ENCODE measurements at regions not wholly inside any gene's neighbourhood (a gene's known extent, or its start where the extent isn't known, plus 50 kb on each side); places are given as distances from the start of the nearest gene placed in this dataset.
"Not testable (repeated sequence)": the region's sequence is repeated elsewhere in the genome, so short reads cannot be mapped to it uniquely, and the experiment has no call there.

DNA sequence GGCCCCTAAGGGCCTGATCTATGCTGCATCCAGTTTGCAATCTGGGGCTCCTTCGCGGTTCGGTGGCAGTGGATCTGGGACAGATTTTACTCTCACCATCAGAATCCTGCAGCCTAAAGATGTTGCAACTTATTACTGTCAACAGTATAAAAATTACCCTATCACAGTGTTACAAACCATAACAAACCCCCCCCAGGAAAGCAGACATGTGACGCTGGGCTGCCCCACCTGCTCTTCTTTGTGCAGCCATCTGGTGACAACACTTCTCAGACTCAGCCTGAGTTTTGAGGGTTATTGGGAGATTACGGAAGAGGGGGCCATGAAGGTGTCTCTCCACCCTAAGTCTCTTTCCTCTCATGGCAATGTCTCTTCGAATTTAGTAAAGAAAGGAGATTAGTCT, 1204.2 kb downstream of the RPIA start:
- H3K36me3 ChIP-seq (ENCODE audit: control insufficient read depth, insufficient read depth, low read length); H2AK5ac ChIP-seq (ENCODE audit: low read length); H3K18ac ChIP-seq (ENCODE audit: low read length); H3K4ac ChIP-seq (ENCODE audit: low read depth, low read length); H3K79me2 ChIP-seq (ENCODE audit: control insufficient read depth, insufficient read depth, low read length); H4K5ac ChIP-seq (ENCODE audit: low read length); H4K8ac ChIP-seq (ENCODE audit: low read depth, low read length); H3K27ac ChIP-seq (ENCODE audit: low read depth, low read length); H3K27me3 ChIP-seq (ENCODE audit: insufficient read depth, low read length, poor library complexity); H3K56ac ChIP-seq (ENCODE audit: low read length); DNase-seq; H3K4me2 ChIP-seq (ENCODE audit: low read length); H2BK5ac ChIP-seq (ENCODE audit: low read length); H3K23ac ChIP-seq (ENCODE audit: low read length); H2BK120ac ChIP-seq (ENCODE audit: low read depth, low read length); H3K79me1 ChIP-seq (ENCODE audit: low read length); H2BK15ac ChIP-seq (replicated peaks; ENCODE audit: low read depth); H3K9ac ChIP-seq (ENCODE audit: low read length); H3K4me1 ChIP-seq (ENCODE audit: control insufficient read depth, low read depth, low read length); H3K4me3 ChIP-seq (ENCODE audit: low read length): not testable (repeated sequence)
- WGBS (ENCODE audit: extremely low coverage, insufficient coverage, low lambda C conversion rate), result no CpG with 5 or more reads among the region's 6 CpGs

DNA sequence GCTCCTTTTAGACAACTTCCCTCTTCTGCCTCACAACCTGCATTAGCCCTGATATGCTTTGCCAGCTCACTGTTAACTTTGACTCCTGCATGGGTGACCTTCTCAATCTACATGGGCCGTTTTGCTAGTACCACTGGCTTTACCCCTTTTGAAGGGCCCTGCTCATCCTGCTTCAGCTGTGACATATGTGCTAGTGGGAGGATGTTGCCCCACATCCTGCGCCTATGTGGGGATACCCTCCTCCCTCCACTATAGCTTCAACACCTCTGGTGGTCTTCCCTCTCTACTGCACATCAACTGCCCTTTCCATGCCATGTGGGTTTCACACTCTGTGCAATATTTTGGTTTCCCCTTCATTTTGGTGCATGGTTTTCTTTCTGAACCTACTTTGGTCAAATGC, 1235.5 kb downstream of the RPIA start:
- H3K79me2 ChIP-seq (ENCODE audit: control insufficient read depth, insufficient read depth, low read length); H3K79me1 ChIP-seq (ENCODE audit: low read length); H2AK5ac ChIP-seq (ENCODE audit: low read length); H4K5ac ChIP-seq (ENCODE audit: low read length); H2BK120ac ChIP-seq (ENCODE audit: low read depth, low read length); H3K27me3 ChIP-seq (ENCODE audit: insufficient read depth, low read length, poor library complexity); H3K4me1 ChIP-seq (ENCODE audit: control insufficient read depth, low read depth, low read length); H3K23ac ChIP-seq (ENCODE audit: low read length); H2BK5ac ChIP-seq (ENCODE audit: low read length); H3K27ac ChIP-seq (ENCODE audit: low read depth, low read length); H4K8ac ChIP-seq (ENCODE audit: low read depth, low read length); H3K4me3 ChIP-seq (ENCODE audit: low read length); H3K18ac ChIP-seq (ENCODE audit: low read length); H3K36me3 ChIP-seq (ENCODE audit: control insufficient read depth, insufficient read depth, low read length); H3K4me2 ChIP-seq (ENCODE audit: low read length); H2BK15ac ChIP-seq (replicated peaks; ENCODE audit: low read depth); DNase-seq; H3K56ac ChIP-seq (ENCODE audit: low read length); H3K9ac ChIP-seq (ENCODE audit: low read length); H3K4ac ChIP-seq (ENCODE audit: low read depth, low read length): not testable (repeated sequence)
- WGBS (ENCODE audit: extremely low coverage, insufficient coverage, low lambda C conversion rate), result no CpG with 5 or more reads among the region's 2 CpGs

DNA sequence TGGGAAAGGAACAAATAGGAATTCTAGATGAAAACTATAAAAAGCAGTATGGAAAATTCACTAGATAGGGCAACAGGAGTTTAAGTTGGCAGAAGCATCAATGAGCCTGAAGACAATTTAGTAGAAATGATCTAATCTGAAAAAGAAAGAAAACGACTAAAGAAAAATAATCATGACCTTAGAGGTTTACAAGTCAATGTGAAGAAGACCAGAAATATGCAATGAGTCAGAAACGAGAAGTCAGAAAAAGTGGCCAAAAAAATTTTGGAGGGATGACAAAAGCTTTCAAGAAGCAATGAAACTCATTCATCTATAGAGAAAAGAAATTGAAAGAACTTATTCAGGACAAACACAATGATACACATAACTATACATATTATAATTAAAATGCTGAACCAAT, 1244.0 kb downstream of the RPIA start:
- WGBS (ENCODE audit: extremely low coverage, insufficient coverage, low lambda C conversion rate), result no CpG with 5 or more reads among the region's 2 CpGs
- H3K4me2 ChIP-seq (ENCODE audit: low read length); H3K79me2 ChIP-seq (ENCODE audit: control insufficient read depth, insufficient read depth, low read length); H2BK15ac ChIP-seq (replicated peaks; ENCODE audit: low read depth); H3K4me1 ChIP-seq (ENCODE audit: control insufficient read depth, low read depth, low read length); H3K4ac ChIP-seq (ENCODE audit: low read depth, low read length); H3K9ac ChIP-seq (ENCODE audit: low read length); H3K79me1 ChIP-seq (ENCODE audit: low read length); DNase-seq; H2BK120ac ChIP-seq (ENCODE audit: low read depth, low read length); H3K23ac ChIP-seq (ENCODE audit: low read length); H3K27ac ChIP-seq (ENCODE audit: low read depth, low read length); H2AK5ac ChIP-seq (ENCODE audit: low read length); H2BK5ac ChIP-seq (ENCODE audit: low read length); H3K27me3 ChIP-seq (ENCODE audit: insufficient read depth, low read length, poor library complexity); H3K18ac ChIP-seq (ENCODE audit: low read length); H4K8ac ChIP-seq (ENCODE audit: low read depth, low read length); H3K4me3 ChIP-seq (ENCODE audit: low read length); H3K36me3 ChIP-seq (ENCODE audit: control insufficient read depth, insufficient read depth, low read length); H3K56ac ChIP-seq (ENCODE audit: low read length); H4K5ac ChIP-seq (ENCODE audit: low read length): not testable (repeated sequence)

DNA sequence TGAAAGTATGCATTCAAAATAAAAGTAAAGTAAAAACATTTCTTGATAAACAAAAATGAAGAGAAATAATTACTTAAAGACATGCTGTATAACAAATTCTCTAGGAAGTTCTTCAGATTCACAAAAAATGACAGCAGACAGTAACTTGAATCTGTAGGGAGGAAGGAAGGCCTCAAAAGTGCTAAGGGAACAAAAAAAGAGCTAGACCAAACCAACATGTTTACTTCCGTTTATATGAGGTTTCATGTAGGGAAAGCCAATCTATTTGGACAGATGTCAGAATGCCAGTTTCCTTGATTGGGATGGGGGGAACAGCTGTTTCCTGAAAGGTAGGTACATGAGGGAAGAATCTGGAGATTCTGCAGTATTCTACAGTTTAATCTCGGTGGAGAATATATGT, 1244.5 kb downstream of the RPIA start:
- not testable (repeated sequence) for H3K56ac ChIP-seq (ENCODE audit: low read length); DNase-seq
- no CpG with 5 or more reads among the region's 2 CpGs for WGBS (ENCODE audit: extremely low coverage, insufficient coverage, low lambda C conversion rate)

DNA sequence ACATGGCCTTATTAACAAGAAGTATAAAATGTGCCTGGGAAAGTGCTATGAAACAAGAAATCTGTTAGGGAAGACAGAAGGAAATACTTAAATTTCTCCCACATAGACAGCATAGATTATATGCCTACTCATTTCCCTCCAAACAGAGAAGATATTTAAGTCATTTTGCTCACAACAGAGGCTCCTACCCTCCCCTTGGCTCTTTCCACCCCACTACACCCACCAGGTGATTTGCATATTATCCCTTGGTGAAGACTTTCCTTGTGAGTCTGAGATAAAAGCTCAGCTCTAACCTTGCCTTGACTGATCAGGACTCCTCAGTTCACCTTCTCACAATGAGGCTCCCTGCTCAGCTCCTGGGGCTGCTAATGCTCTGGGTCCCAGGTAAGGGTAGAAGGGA, 1245.1 kb downstream of the RPIA start:
- not testable (repeated sequence) for H2AK5ac ChIP-seq (ENCODE audit: low read length); H2BK120ac ChIP-seq (ENCODE audit: low read depth, low read length); DNase-seq; H3K27me3 ChIP-seq (ENCODE audit: insufficient read depth, low read length, poor library complexity); H3K4me1 ChIP-seq (ENCODE audit: control insufficient read depth, low read depth, low read length); H3K18ac ChIP-seq (ENCODE audit: low read length); H3K36me3 ChIP-seq (ENCODE audit: control insufficient read depth, insufficient read depth, low read length); H3K27ac ChIP-seq (ENCODE audit: low read depth, low read length); H4K8ac ChIP-seq (ENCODE audit: low read depth, low read length); H3K23ac ChIP-seq (ENCODE audit: low read length); H4K5ac ChIP-seq (ENCODE audit: low read length); H2BK5ac ChIP-seq (ENCODE audit: low read length); H3K4ac ChIP-seq (ENCODE audit: low read depth, low read length); H2BK15ac ChIP-seq (replicated peaks; ENCODE audit: low read depth); H3K56ac ChIP-seq (ENCODE audit: low read length); H3K79me2 ChIP-seq (ENCODE audit: control insufficient read depth, insufficient read depth, low read length); H3K9ac ChIP-seq (ENCODE audit: low read length); H3K4me2 ChIP-seq (ENCODE audit: low read length); H3K4me3 ChIP-seq (ENCODE audit: low read length); H3K79me1 ChIP-seq (ENCODE audit: low read length)

More for the DNA sequence above, 1244.5 kb downstream of the RPIA start:
- not testable (repeated sequence) for H3K36me3 ChIP-seq (ENCODE audit: control insufficient read depth, insufficient read depth, low read length); H3K4me2 ChIP-seq (ENCODE audit: low read length); H3K79me1 ChIP-seq (ENCODE audit: low read length); H4K8ac ChIP-seq (ENCODE audit: low read depth, low read length); H2AK5ac ChIP-seq (ENCODE audit: low read length); H3K4me3 ChIP-seq (ENCODE audit: low read length); H3K23ac ChIP-seq (ENCODE audit: low read length); H3K79me2 ChIP-seq (ENCODE audit: control insufficient read depth, insufficient read depth, low read length); H3K27me3 ChIP-seq (ENCODE audit: insufficient read depth, low read length, poor library complexity); H2BK15ac ChIP-seq (replicated peaks; ENCODE audit: low read depth); H2BK5ac ChIP-seq (ENCODE audit: low read length); H3K18ac ChIP-seq (ENCODE audit: low read length); H4K5ac ChIP-seq (ENCODE audit: low read length); H3K27ac ChIP-seq (ENCODE audit: low read depth, low read length); H2BK120ac ChIP-seq (ENCODE audit: low read depth, low read length); H3K4me1 ChIP-seq (ENCODE audit: control insufficient read depth, low read depth, low read length); H3K4ac ChIP-seq (ENCODE audit: low read depth, low read length); H3K9ac ChIP-seq (ENCODE audit: low read length)

DNA sequence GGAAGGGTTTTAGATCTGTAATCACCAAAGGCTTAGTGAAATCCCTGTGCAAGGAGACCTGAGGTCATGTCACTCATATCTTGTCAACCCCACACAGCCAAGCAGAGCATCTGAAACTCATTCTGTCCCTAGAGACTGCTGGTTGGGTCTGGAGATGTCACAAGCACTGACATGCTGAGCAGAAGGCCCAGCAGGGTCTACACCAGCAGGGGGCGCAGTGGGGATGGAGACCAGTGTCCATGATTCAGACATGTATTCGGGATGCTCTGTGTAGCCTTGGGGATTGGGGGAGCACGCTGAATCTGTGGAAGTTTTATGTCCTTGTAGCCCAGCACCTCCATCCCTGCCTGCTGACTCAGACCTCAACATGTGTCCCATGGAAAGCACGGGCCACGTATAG, 1247.3 kb downstream of the RPIA start:
- not testable (repeated sequence) for H3K79me2 ChIP-seq (ENCODE audit: control insufficient read depth, insufficient read depth, low read length); H3K18ac ChIP-seq (ENCODE audit: low read length); H3K4me1 ChIP-seq (ENCODE audit: control insufficient read depth, low read depth, low read length); H3K79me1 ChIP-seq (ENCODE audit: low read length); H3K27me3 ChIP-seq (ENCODE audit: insufficient read depth, low read length, poor library complexity); H2BK5ac ChIP-seq (ENCODE audit: low read length); H3K9ac ChIP-seq (ENCODE audit: low read length); H3K4me2 ChIP-seq (ENCODE audit: low read length); H3K27ac ChIP-seq (ENCODE audit: low read depth, low read length); H2AK5ac ChIP-seq (ENCODE audit: low read length); H2BK120ac ChIP-seq (ENCODE audit: low read depth, low read length); H3K36me3 ChIP-seq (ENCODE audit: control insufficient read depth, insufficient read depth, low read length); H3K23ac ChIP-seq (ENCODE audit: low read length); H2BK15ac ChIP-seq (replicated peaks; ENCODE audit: low read depth); H3K56ac ChIP-seq (ENCODE audit: low read length); H4K8ac ChIP-seq (ENCODE audit: low read depth, low read length); H3K4ac ChIP-seq (ENCODE audit: low read depth, low read length); H4K5ac ChIP-seq (ENCODE audit: low read length); H3K4me3 ChIP-seq (ENCODE audit: low read length)
- WGBS (ENCODE audit: extremely low coverage, insufficient coverage, low lambda C conversion rate), result no CpG with 5 or more reads among the region's 5 CpGs
- peak; percentile 0 for DNase-seq

Measured in mesendoderm (in vitro differentiated cells).